ENCODE measurements at regions not wholly inside any gene's neighbourhood (a gene's known extent, or its start where the extent isn't known, plus 50 kb on each side); places are given as distances from the start of the nearest gene placed in this dataset.

GRCh38 chr3:83953417-83954089 lies 1005.2 kb upstream of the CADM2 start:
- no peaks in the 10 kb centered on the region for H3K4me1 ChIP-seq (ENCODE audit: control insufficient read depth, insufficient read depth, low read length)
- POLR2A ChIA-PET = no interaction called here

GRCh38 chr3:83956431-83956830 lies 1002.4 kb upstream of the CADM2 start:
- TF ChIP-seq ZNF350 (tag by site-specific recombination; IDR thresholded peaks at IDR 0.05) (no peak), ZNF514 (tag by site-specific recombination; IDR thresholded peaks at IDR 0.05) (no peak), ZFP37 (tag by site-specific recombination; IDR thresholded peaks at IDR 0.05) (no peak), ZNF639 (tag by site-specific recombination; IDR thresholded peaks at IDR 0.05) (no peak), ZNF146 (tag by site-specific recombination; IDR thresholded peaks at IDR 0.05) (no peak)
- H3K4me3 ChIP-seq (ENCODE audit: low read depth, low read length) = no peak overlapping the region
- H3K27ac ChIP-seq (ENCODE audit: extremely low read depth, low read depth, low read length) = no peak overlapping the region
- H3K9me3 ChIP-seq (ENCODE audit: control insufficient read depth, insufficient read depth, low read depth, low read length) = no peaks in the 10 kb centered on the region
- H3K36me3 ChIP-seq (ENCODE audit: control insufficient read depth in 2 of 2, insufficient read depth in 1 of 2, low read length in 2 of 2) = no peaks in the 10 kb centered on the region
- CTCF ChIA-PET = no interaction called here
- no peaks in the 10 kb centered on the region for H3K4me1 ChIP-seq (ENCODE audit: control insufficient read depth, insufficient read depth, low read length)
- POLR2A ChIA-PET = no interaction called here

More at GRCh38 chr3:83953417-83954089, 1005.2 kb upstream of the CADM2 start:
- Histone ChIP-seq H3K4me3 (ENCODE audit: low read depth, low read length) (no peak overlapping the region), H3K27ac (ENCODE audit: extremely low read depth, low read depth, low read length) (no peak overlapping the region), H3K9me3 (ENCODE audit: control insufficient read depth, insufficient read depth, low read depth, low read length) (no peaks in the 10 kb centered on the region), H3K36me3 (ENCODE audit: control insufficient read depth in 2 of 2, insufficient read depth in 1 of 2, low read length in 2 of 2) (no peaks in the 10 kb centered on the region)
- TF ChIP-seq ZNF19 (tag by site-specific recombination; IDR thresholded peaks at IDR 0.05; ENCODE audit: low read depth) = no peak
- TF ChIP-seq BCL11A (tag by site-specific recombination; IDR thresholded peaks at IDR 0.05; ENCODE audit: low read depth) = no peak
- TF ChIP-seq HIC1 (tag by site-specific recombination; IDR thresholded peaks at IDR 0.05) = no peak
- no peak for TF ChIP-seq PATZ1 (tag by site-specific recombination; IDR thresholded peaks at IDR 0.05)
- TF ChIP-seq ZIC2 (tag by site-specific recombination; IDR thresholded peaks at IDR 0.05) = no peak
- no peak for TF ChIP-seq ZNF677 (tag by site-specific recombination; IDR thresholded peaks at IDR 0.05)
- TF ChIP-seq SCRT1 (tag by site-specific recombination; IDR thresholded peaks at IDR 0.05; ENCODE audit: borderline replicate concordance) = no peak
- no peak for TF ChIP-seq ZNF449 (tag by site-specific recombination; IDR thresholded peaks at IDR 0.05)
- CTCF ChIA-PET = no interaction called here

- Histone ChIP-seq H3K27ac (ENCODE audit: extremely low read depth, low read depth, low read length) (no peak overlapping the region), H3K9me3 (ENCODE audit: control insufficient read depth, insufficient read depth, low read depth, low read length) (no peaks in the 10 kb centered on the region), H3K36me3 (ENCODE audit: control insufficient read depth in 2 of 2, insufficient read depth in 1 of 2, low read length in 2 of 2) (no peaks in the 10 kb centered on the region), H3K4me1 (ENCODE audit: control insufficient read depth, insufficient read depth, low read length) (no peaks in the 10 kb centered on the region), H3K4me3 (ENCODE audit: low read depth, low read length) (no peak overlapping the region)
- ChIA-PET CTCF (no interaction called here), POLR2A (no interaction called here)
- TF ChIP-seq HOXC10 (CRISPR knock-in tag; IDR thresholded peaks at IDR 0.05) (no peak), ZFP69B (tag by site-specific recombination; IDR thresholded peaks at IDR 0.05) (no peak), ZNF19 (tag by site-specific recombination; IDR thresholded peaks at IDR 0.05; ENCODE audit: low read depth) (no peak), ZNF302 (tag by site-specific recombination; IDR thresholded peaks at IDR 0.05; ENCODE audit: low read depth) (no peak), ZNF394 (tag by site-specific recombination; IDR thresholded peaks at IDR 0.05; ENCODE audit: borderline replicate concordance) (no peak), ZFP3 (tag by site-specific recombination; IDR thresholded peaks at IDR 0.05; ENCODE audit: low read depth) (no peak), ZNF639 (tag by site-specific recombination; IDR thresholded peaks at IDR 0.05) (no peak), ZNF398 (tag by site-specific recombination; IDR thresholded peaks at IDR 0.05) (no peak)
Observed at GRCh38 chr3:83968356-83968755, 990.4 kb upstream of the CADM2 start.

Measured in HEK293 (cell line).